Progenitor cell of endocrine pancreas (in vitro differentiated cells): ENCODE measurements at regions not wholly inside any gene's neighbourhood (a gene's known extent, or its start where the extent isn't known, plus 50 kb on each side); places are given as distances from the start of the nearest gene placed in this dataset.

ENCODE experiments used
- DNase-seq: peaks from one replicate; pipeline ENCODE4 v3.0.0; 2021; ENCODE audit warnings: low spot score; ENCODE audit not compliant: unreplicated experiment
- H3K27ac Mint-ChIP-seq: 2 replicates; pipeline ENCODE4 v1.8.0; 2021; ENCODE audit warnings: mild to moderate bottlenecking, moderate library complexity, mixed read lengths
- H3K27me3 Mint-ChIP-seq: 2 replicates; pipeline ENCODE4 v1.8.0; 2021; ENCODE audit warnings: mixed read lengths
- H3K36me3 Mint-ChIP-seq: 2 replicates; pipeline ENCODE4 v1.8.0; 2022; ENCODE audit warnings: mixed read lengths; ENCODE audit not compliant: insufficient read depth
- H3K4me1 Mint-ChIP-seq: 2 replicates; pipeline ENCODE4 v1.8.0; 2021; ENCODE audit warnings: low read depth, mixed read lengths
- H3K4me3 Mint-ChIP-seq: 2 replicates; pipeline ENCODE4 v1.8.0; 2021; ENCODE audit warnings: low read depth, mild to moderate bottlenecking, moderate library complexity, mixed read lengths
- H3K9me3 Mint-ChIP-seq: 2 replicates; pipeline ENCODE4 v1.8.0; 2021; ENCODE audit warnings: low read depth, mixed read lengths
- CTCF ChIP-seq: fragments of 200-600 bp; sonication (generic); IDR thresholded peaks from one replicate; pipeline ENCODE4 v1.5.0; 2021; ENCODE audit warnings: antibody characterized with exemption, mild to moderate bottlenecking; ENCODE audit not compliant: unreplicated experiment

- Mint-ChIP-seq H3K27ac (no peak overlapping the region), H3K27me3 (peaks cover 2% of the 10 kb centered on the region), H3K4me3 (no peak overlapping the region), H3K36me3 (no peaks in the 10 kb centered on the region), H3K4me1 (peaks cover 2% of the 10 kb centered on the region), H3K9me3 (no peaks in the 10 kb centered on the region)
- DNase-seq: no peak
- TF ChIP-seq CTCF: no peak
These were observed 148.4 kb upstream of the HDAC9 start for GRCh38 chr7:18347170-18347569.

GRCh38 chr7:18350678-18351077, 144.9 kb upstream of the HDAC9 start:
- DNase-seq: no peak
- Mint-ChIP-seq H3K27me3 (peaks cover 2% of the 10 kb centered on the region), H3K27ac (no peak overlapping the region), H3K9me3 (no peaks in the 10 kb centered on the region), H3K36me3 (no peaks in the 10 kb centered on the region), H3K4me1 (peaks cover 13% of the 10 kb centered on the region), H3K4me3 (no peak overlapping the region)
- TF ChIP-seq CTCF: no peak

GRCh38 chr7:18352339-18353255, 143.0 kb upstream of the HDAC9 start:
- no peak overlapping the region for H3K4me3 Mint-ChIP-seq
- H3K27me3 Mint-ChIP-seq: no peaks in the 10 kb centered on the region
- TF ChIP-seq CTCF: peak; percentile 80
- DNase-seq: peak; percentile 19
- no peaks in the 10 kb centered on the region for H3K36me3 Mint-ChIP-seq
- no peak overlapping the region for H3K27ac Mint-ChIP-seq
- no peaks in the 10 kb centered on the region for H3K9me3 Mint-ChIP-seq
- H3K4me1 Mint-ChIP-seq: peaks cover 17% of the 10 kb centered on the region

DNA sequence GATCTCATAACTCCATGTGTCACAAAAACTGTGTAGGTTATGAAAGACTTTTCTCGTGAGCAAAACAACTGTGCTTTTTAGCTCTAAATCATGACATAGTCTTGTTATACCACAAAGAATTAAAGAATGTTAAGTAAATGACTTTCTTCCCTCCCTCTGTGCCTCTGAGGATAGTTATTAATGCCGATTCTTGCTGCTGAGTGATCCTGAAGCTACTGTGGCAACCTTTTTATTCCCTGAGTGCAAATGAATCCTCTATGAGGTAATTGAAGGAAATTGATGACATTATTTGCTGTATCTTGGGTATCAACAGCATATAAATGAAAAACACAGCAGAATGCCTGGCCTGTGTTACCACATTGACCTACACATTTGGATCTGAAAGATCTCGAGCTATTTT, 142.2 kb upstream of the HDAC9 start:
- Mint-ChIP-seq H3K9me3 (no peaks in the 10 kb centered on the region), H3K27ac (no peak overlapping the region), H3K4me3 (no peak overlapping the region), H3K4me1 (peaks cover 17% of the 10 kb centered on the region), H3K36me3 (no peaks in the 10 kb centered on the region), H3K27me3 (no peaks in the 10 kb centered on the region)
- DNase-seq: no peak
- no peak for TF ChIP-seq CTCF

DNA sequence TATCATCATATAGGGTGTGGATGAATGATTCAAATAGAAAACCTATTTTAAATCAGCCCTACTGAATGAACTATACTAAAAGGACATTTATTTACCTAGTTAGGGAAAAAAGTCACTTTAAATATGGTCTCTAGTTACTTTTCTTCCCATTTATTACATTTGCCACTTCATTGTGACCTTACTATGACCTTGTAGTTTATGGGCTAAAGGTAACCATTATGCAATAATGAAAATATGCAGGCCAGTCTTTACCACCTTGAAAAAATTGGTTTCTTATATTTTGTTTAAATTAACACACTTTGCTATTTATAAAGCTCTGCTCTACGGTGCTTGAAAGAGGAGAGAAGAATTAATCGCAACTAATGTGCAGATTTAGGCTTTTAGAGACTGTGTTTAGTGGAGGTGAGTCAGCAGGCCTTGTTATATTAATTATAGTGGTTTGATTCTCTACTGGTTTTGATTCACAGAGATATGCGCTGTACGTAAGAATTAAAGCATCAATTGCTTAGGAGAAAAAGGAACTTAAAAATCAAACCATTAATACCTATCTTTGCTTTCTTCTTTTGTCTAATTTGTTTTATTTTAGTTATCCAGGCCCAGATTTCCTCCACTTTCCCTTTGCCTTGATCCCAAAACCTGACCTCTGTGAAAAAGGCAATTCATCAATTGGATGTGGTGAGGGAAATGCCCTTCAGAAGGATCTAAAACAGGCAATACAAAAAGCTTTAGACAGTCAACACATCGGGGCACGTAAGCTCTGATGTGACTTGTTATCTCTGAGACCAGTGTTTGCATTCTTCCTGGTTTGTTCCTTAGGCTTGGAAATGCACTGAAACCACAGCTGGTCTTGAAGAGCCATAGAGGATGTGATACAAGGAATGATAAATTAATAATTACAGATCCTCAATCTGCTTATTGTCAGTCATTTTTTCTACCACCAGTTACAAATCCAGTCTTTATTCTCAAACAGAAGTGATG, 141.2 kb upstream of the HDAC9 start:
- Mint-ChIP-seq H3K9me3 (no peaks in the 10 kb centered on the region), H3K36me3 (no peaks in the 10 kb centered on the region), H3K27me3 (no peaks in the 10 kb centered on the region), H3K4me1 (peaks cover 17% of the 10 kb centered on the region), H3K4me3 (no peak overlapping the region), H3K27ac (no peak overlapping the region)
- no peak for TF ChIP-seq CTCF
- DNase-seq: no peak
